Upper lobe of left lung (tissue), 6 donors: ENCODE measurements at regions not wholly inside any gene's neighbourhood (a gene's known extent, or its start where the extent isn't known, plus 50 kb on each side); places are given as distances from the start of the nearest gene placed in this dataset.

Experiments used
- ATAC-seq, 2 donors: fragments of 200-7000 bp; cut with Tn5 transposase; one replicate each; pipeline ENCODE4 v1.9.1; 2022; ENCODE audit warnings: mild to moderate bottlenecking in 2 of 2, moderate library complexity in 2 of 2; ENCODE audit not compliant: low FRiP score in 2 of 2
- DNase-seq, 2 donors: peaks; one replicate each; pipeline ENCODE4 v3.0.0-alpha.2; 2019 to 2020
- H3K27ac ChIP-seq, 4 donors: fragments of 200-600 bp; sonication (generic); one replicate each; pipeline ENCODE4 v1.5.1; 2016 to 2019
- H3K27me3 ChIP-seq, 4 donors: fragments of 200-600 bp; sonication (generic); one replicate each; pipeline ENCODE4 v1.5.1; 2017 to 2019
- H3K36me3 ChIP-seq, 4 donors: fragments of 200-600 bp; sonication (generic); one replicate each; pipeline ENCODE4 v1.5.1; 2016 to 2019
- H3K4me1 ChIP-seq, 4 donors: fragments of 200-600 bp; sonication (generic); one replicate each; pipeline ENCODE4 v1.5.1; 2018 to 2019
- H3K4me3 ChIP-seq, 4 donors: fragments of 200-600 bp; sonication (generic); one replicate each; pipeline ENCODE4 v1.5.1; 2017 to 2019; ENCODE audit warnings: mild to moderate bottlenecking in 2 of 4, moderate library complexity in 1 of 4
- H3K9me3 ChIP-seq, 4 donors: fragments of 200-600 bp; sonication (generic); one replicate each; pipeline ENCODE4 v1.5.1; 2018 to 2019
- CTCF ChIP-seq, 6 experiments: fragments of 450-650 bp in 4 of 6; fragments of 200-600 bp in 2 of 6; sonication (generic) in 2 of 6; IDR thresholded peaks; one replicate each; pipeline ENCODE4 v1.5.1; 2016 to 2019; ENCODE audit warnings: antibody characterized with exemption in 6 of 6
- EP300 ChIP-seq, 4 donors: sonication (generic); formaldehyde crosslinking; IDR thresholded peaks; one replicate each; pipeline ENCODE4 v1.5.1; 2017; ENCODE audit warnings: antibody characterized with exemption in 4 of 4, control low read depth in 2 of 4
- POLR2A ChIP-seq, 4 donors: fragments of 450-650 bp; IDR thresholded peaks; one replicate each; pipeline ENCODE4 v1.5.1; 2016 to 2017; ENCODE audit warnings: antibody characterized with exemption in 4 of 4, mild to moderate bottlenecking in 2 of 4
- POLR2AphosphoS5 ChIP-seq, 2 donors: sonication (generic); formaldehyde crosslinking; IDR thresholded peaks; one replicate each; pipeline ENCODE4 v1.5.1; 2017; ENCODE audit warnings: antibody characterized with exemption in 2 of 2
- WGBS, 2 donors: methylation state at CpG; one replicate each; pipeline ENCODE4 v1.1.5; 2017 to 2018; 5-methylcytosine and 5-hydroxymethylcytosine counted together
- donor health status: DM: no; HTN: no; CAD: no; lungs with moderate emphysema.
- donor health status: DM: no; HTN: yes; CAD: no; lungs with severe emphysema.

GRCh38 chr10:69749178-69750010 lies 52.3 kb upstream of the COL13A1 start:
- TF ChIP-seq POLR2A (IDR thresholded peaks at IDR 0.05), result no peak
- TF ChIP-seq POLR2AphosphoS5 (IDR thresholded peaks at IDR 0.05), result no peak
- TF ChIP-seq EP300 (IDR thresholded peaks at IDR 0.05), result no peak
- no peak for TF ChIP-seq CTCF (IDR thresholded peaks at IDR 0.05)
- Histone ChIP-seq H3K4me1 (peaks cover 0 to 4% (median 0%) of the 10 kb centered on the region in 4 donors), H3K27me3 (no peaks in the 10 kb centered on the region), H3K9me3 (no peaks in the 10 kb centered on the region), H3K27ac (no peak overlapping the region), H3K4me3 (no peak overlapping the region), H3K36me3 (no peaks in the 10 kb centered on the region)
- 65 to 69% methylated on average over 12 to 17 of the region's 17 CpGs for WGBS, 2 donors
- DNase-seq, result no peak
- ATAC-seq, result peak in 1 of 2 donors; percentile 35

- DNase-seq (no peak), ATAC-seq (no peak)
- H3K9me3 ChIP-seq, result no peaks in the 10 kb centered on the region
- H3K4me1 ChIP-seq, result peaks cover 0 to 4% (median 0%) of the 10 kb centered on the region in 4 donors
- WGBS, 2 donors, result 68 to 77% methylated on average over 9 of the region's 9 CpGs
- no peaks in the 10 kb centered on the region for H3K27me3 ChIP-seq
- no peak overlapping the region for H3K4me3 ChIP-seq
- no peak overlapping the region for H3K27ac ChIP-seq
- TF ChIP-seq POLR2AphosphoS5 (IDR thresholded peaks at IDR 0.05) (no peak), POLR2A (IDR thresholded peaks at IDR 0.05) (no peak), EP300 (IDR thresholded peaks at IDR 0.05) (no peak), CTCF (IDR thresholded peaks at IDR 0.05) (no peak)
- no peaks in the 10 kb centered on the region for H3K36me3 ChIP-seq
Observed at GRCh38 chr10:69750011-69750373, 51.7 kb upstream of the COL13A1 start.

GRCh38 chr10:69750725-69751124 lies 51.0 kb upstream of the COL13A1 start:
- WGBS, 2 donors, result 57 to 63% methylated on average over 4 of the region's 4 CpGs
- H3K4me3 ChIP-seq, result no peak overlapping the region
- ATAC-seq, result no peak
- H3K36me3 ChIP-seq, result no peaks in the 10 kb centered on the region
- H3K27ac ChIP-seq, result no peak overlapping the region
- no peaks in the 10 kb centered on the region for H3K27me3 ChIP-seq
- H3K9me3 ChIP-seq, result no peaks in the 10 kb centered on the region
- H3K4me1 ChIP-seq, result peaks cover 0 to 4% (median 0%) of the 10 kb centered on the region in 4 donors
- no peak for DNase-seq
- no peak for TF ChIP-seq POLR2AphosphoS5 (IDR thresholded peaks at IDR 0.05)
- no peak for TF ChIP-seq EP300 (IDR thresholded peaks at IDR 0.05)
- no peak for TF ChIP-seq CTCF (IDR thresholded peaks at IDR 0.05)
- TF ChIP-seq POLR2A (IDR thresholded peaks at IDR 0.05), result no peak

- Histone ChIP-seq H3K9me3 (no peaks in the 10 kb centered on the region), H3K4me3 (no peak overlapping the region), H3K36me3 (no peaks in the 10 kb centered on the region), H3K27ac (no peak overlapping the region), H3K4me1 (peaks cover 0 to 4% (median 0%) of the 10 kb centered on the region in 4 donors), H3K27me3 (no peaks in the 10 kb centered on the region)
- DNase-seq, result no peak
- TF ChIP-seq CTCF (IDR thresholded peaks at IDR 0.05) (no peak), POLR2AphosphoS5 (IDR thresholded peaks at IDR 0.05) (no peak), EP300 (IDR thresholded peaks at IDR 0.05) (no peak), POLR2A (IDR thresholded peaks at IDR 0.05) (no peak)
- 68 to 70% methylated on average over 4 of the region's 4 CpGs for WGBS, 2 donors
- no peak for ATAC-seq
Observed at GRCh38 chr10:69751214-69751613, 50.5 kb upstream of the COL13A1 start.
